Urinary bladder (tissue), 3 donors: ENCODE measurements at regions not wholly inside any gene's neighbourhood (a gene's known extent, or its start where the extent isn't known, plus 50 kb on each side); places are given as distances from the start of the nearest gene placed in this dataset.

Source experiments
- DNase-seq: peaks from one replicate; pipeline ENCODE4 v3.0.0-alpha.2; 2015; ENCODE audit errors: extremely low spot score
- H3K27ac ChIP-seq: one replicate; pipeline ENCODE4 v1.5.1; 2013; ENCODE audit warnings: low read depth, mild to moderate bottlenecking, moderate library complexity
- H3K36me3 ChIP-seq: one replicate; pipeline ENCODE4 v1.6.1; 2013; ENCODE audit warnings: mild to moderate bottlenecking, moderate library complexity; ENCODE audit not compliant: insufficient read depth
- H3K4me1 ChIP-seq: one replicate; pipeline ENCODE4 v1.6.1; 2013; ENCODE audit warnings: mild to moderate bottlenecking, moderate library complexity; ENCODE audit not compliant: insufficient read depth
- H3K4me3 ChIP-seq: one replicate; pipeline ENCODE4 v1.5.1; 2013; ENCODE audit warnings: low read depth, low read length
- WGBS: extraction: QIAGEN DNeasy Blood & Tissue Kit; methylation state at CpG from one replicate; pipeline ENCODE4 v1.1.7; 2013; 5-methylcytosine and 5-hydroxymethylcytosine counted together
- donor health status: healthy with polysubstance abuse.
- donor health status: healthy.

GRCh38 chr5:51449026-51449425 lies 65.8 kb downstream of the ISL1 start:
- Histone ChIP-seq H3K27ac (no peak overlapping the region), H3K36me3 (no peaks in the 10 kb centered on the region), H3K4me1 (no peaks in the 10 kb centered on the region), H3K4me3 (no peak overlapping the region)
- DNase-seq = no peak

GRCh38 chr5:51452562-51452961 lies 69.3 kb downstream of the ISL1 start:
- WGBS = 72% methylated on average over 3 of the region's 3 CpGs
- H3K27ac ChIP-seq = no peak overlapping the region
- no peak overlapping the region for H3K4me3 ChIP-seq
- DNase-seq = no peak
- H3K4me1 ChIP-seq = no peaks in the 10 kb centered on the region
- H3K36me3 ChIP-seq = no peaks in the 10 kb centered on the region

GRCh38 chr5:51465165-51465564 lies 81.9 kb downstream of the ISL1 start:
- no peaks in the 10 kb centered on the region for H3K4me1 ChIP-seq
- H3K4me3 ChIP-seq = no peak overlapping the region
- no peak overlapping the region for H3K27ac ChIP-seq
- no peaks in the 10 kb centered on the region for H3K36me3 ChIP-seq
- peak; percentile 62 for DNase-seq
- 17% methylated on average over 6 of the region's 6 CpGs for WGBS

- 65% methylated on average over 2 of the region's 2 CpGs for WGBS
- Histone ChIP-seq H3K4me3 (no peak overlapping the region), H3K27ac (no peak overlapping the region), H3K4me1 (no peaks in the 10 kb centered on the region), H3K36me3 (no peaks in the 10 kb centered on the region)
- DNase-seq = no peak
Measured at GRCh38 chr5:51466214-51466613, 83.0 kb downstream of the ISL1 start.

- no peak for DNase-seq
- WGBS = 37% methylated on average over 2 of the region's 2 CpGs
- Histone ChIP-seq H3K4me1 (no peaks in the 10 kb centered on the region), H3K27ac (no peak overlapping the region), H3K36me3 (no peaks in the 10 kb centered on the region), H3K4me3 (no peak overlapping the region)
Measured at GRCh38 chr5:51468196-51468595, 84.9 kb downstream of the ISL1 start.

GRCh38 chr5:51471630-51472029 lies 88.4 kb downstream of the ISL1 start:
- Histone ChIP-seq H3K4me3 (no peak overlapping the region), H3K27ac (no peak overlapping the region), H3K4me1 (no peaks in the 10 kb centered on the region), H3K36me3 (no peaks in the 10 kb centered on the region)
- WGBS = 33% methylated on average over 1 of the region's 1 CpG
- no peak for DNase-seq

GRCh38 chr5:51472472-51472871 lies 89.2 kb downstream of the ISL1 start:
- no peaks in the 10 kb centered on the region for H3K4me1 ChIP-seq
- H3K36me3 ChIP-seq = no peaks in the 10 kb centered on the region
- H3K27ac ChIP-seq = no peak overlapping the region
- no peak overlapping the region for H3K4me3 ChIP-seq
- 78% methylated on average over 1 of the region's 1 CpG for WGBS
- DNase-seq = no peak

GRCh38 chr5:51475628-51476027 lies 92.4 kb downstream of the ISL1 start:
- Histone ChIP-seq H3K4me3 (no peak overlapping the region), H3K27ac (no peak overlapping the region), H3K4me1 (no peaks in the 10 kb centered on the region), H3K36me3 (no peaks in the 10 kb centered on the region)
- no peak for DNase-seq
- WGBS = 40% methylated on average over 5 of the region's 5 CpGs

GRCh38 chr5:51476431-51476830 lies 93.2 kb downstream of the ISL1 start:
- Histone ChIP-seq H3K4me1 (no peaks in the 10 kb centered on the region), H3K27ac (no peak overlapping the region), H3K36me3 (no peaks in the 10 kb centered on the region), H3K4me3 (no peak overlapping the region)
- no peak for DNase-seq

GRCh38 chr5:51479840-51480239 lies 96.6 kb downstream of the ISL1 start:
- no peak overlapping the region for H3K4me3 ChIP-seq
- H3K4me1 ChIP-seq = no peaks in the 10 kb centered on the region
- 84% methylated on average over 1 of the region's 1 CpG for WGBS
- no peak overlapping the region for H3K27ac ChIP-seq
- H3K36me3 ChIP-seq = no peaks in the 10 kb centered on the region
- no peak for DNase-seq

GRCh38 chr5:51484326-51484725 lies 101.1 kb downstream of the ISL1 start:
- Histone ChIP-seq H3K4me3 (no peak overlapping the region), H3K36me3 (no peaks in the 10 kb centered on the region), H3K4me1 (no peaks in the 10 kb centered on the region), H3K27ac (no peak overlapping the region)
- DNase-seq = no peak

- 77% methylated on average over 1 of the region's 1 CpG for WGBS
- Histone ChIP-seq H3K27ac (no peak overlapping the region), H3K36me3 (no peaks in the 10 kb centered on the region), H3K4me1 (no peaks in the 10 kb centered on the region), H3K4me3 (no peak overlapping the region)
- DNase-seq = no peak
Measured at GRCh38 chr5:51486158-51486557, 102.9 kb downstream of the ISL1 start.

GRCh38 chr5:51487952-51488351 lies 104.7 kb downstream of the ISL1 start:
- Histone ChIP-seq H3K4me1 (no peaks in the 10 kb centered on the region), H3K36me3 (no peaks in the 10 kb centered on the region), H3K27ac (no peak overlapping the region), H3K4me3 (no peak overlapping the region)
- DNase-seq = no peak
- WGBS = 18% methylated on average over 5 of the region's 5 CpGs

GRCh38 chr5:51488803-51489642 lies 105.8 kb downstream of the ISL1 start:
- H3K4me3 ChIP-seq = no peak overlapping the region
- H3K27ac ChIP-seq = no peak overlapping the region
- no peaks in the 10 kb centered on the region for H3K4me1 ChIP-seq
- WGBS = 55% methylated on average over 3 of the region's 3 CpGs
- no peaks in the 10 kb centered on the region for H3K36me3 ChIP-seq
- peak; percentile 13 for DNase-seq

GRCh38 chr5:51494821-51495220 lies 111.6 kb downstream of the ISL1 start:
- Histone ChIP-seq H3K36me3 (no peaks in the 10 kb centered on the region), H3K4me3 (no peak overlapping the region), H3K4me1 (no peaks in the 10 kb centered on the region), H3K27ac (no peak overlapping the region)
- DNase-seq = no peak
- 87% methylated on average over 12 of the region's 12 CpGs for WGBS
